ENCODE measurements at regions not wholly inside any gene's neighbourhood (a gene's known extent, or its start where the extent isn't known, plus 50 kb on each side); places are given as distances from the start of the nearest gene placed in this dataset.

- H4K91ac ChIP-seq (ENCODE audit: low read length): no peak overlapping the region
- no peak overlapping the region for H3K4me3 ChIP-seq (ENCODE audit: insufficient read depth in 1 of 2, low read depth in 1 of 2, low read length in 2 of 2)
- H2BK12ac ChIP-seq (ENCODE audit: low read length in 2 of 2): no peak overlapping the region
- DNase-seq: no peak
- no peaks in the 10 kb centered on the region for H3K79me1 ChIP-seq (replicated peaks; ENCODE audit: low read length, poor library complexity, severe bottlenecking)
- no peak overlapping the region for H3K23ac ChIP-seq (ENCODE audit: low read length in 2 of 2)
- H3K4ac ChIP-seq (ENCODE audit: low read depth in 1 of 2, low read length in 2 of 2): no peak overlapping the region
- H3K27me3 ChIP-seq (ENCODE audit: control insufficient read depth in 1 of 2, insufficient read depth in 1 of 2, low read length in 2 of 2): peaks cover 29 to 49% of the 10 kb centered on the region in 2 experiments
- H2BK5ac ChIP-seq (ENCODE audit: low read depth, low read length, poor library complexity, severe bottlenecking): no peak overlapping the region
- H3K9ac ChIP-seq (ENCODE audit: low read length): no peak overlapping the region
- H2AK5ac ChIP-seq (ENCODE audit: low read length, severe bottlenecking): no peak overlapping the region
- no peaks in the 10 kb centered on the region for H3K9me3 ChIP-seq (ENCODE audit: control insufficient read depth, low read length)
- WGBS: 82% methylated on average over 9 of the region's 9 CpGs
- H3K14ac ChIP-seq (ENCODE audit: low read length in 2 of 2): no peak overlapping the region
- no peak overlapping the region for H2AFZ ChIP-seq (ENCODE audit: low read depth, low read length)
- no peak overlapping the region for H3K18ac ChIP-seq (ENCODE audit: low read depth in 1 of 2, low read length in 2 of 2)
- H3K4me2 ChIP-seq (ENCODE audit: low read length, poor library complexity, severe bottlenecking): no peak overlapping the region
- H2BK120ac ChIP-seq (ENCODE audit: low read depth, low read length): no peak overlapping the region
- H3K36me3 ChIP-seq (ENCODE audit: control insufficient read depth in 1 of 2, insufficient read depth in 2 of 2, low read depth in 1 of 2, low read length in 2 of 2): no peaks in the 10 kb centered on the region
- no peaks in the 10 kb centered on the region for H3K4me1 ChIP-seq (ENCODE audit: control insufficient read depth, insufficient read depth, low read depth, low read length)
- no peak overlapping the region for H2BK15ac ChIP-seq (ENCODE audit: low read depth, poor library complexity, severe bottlenecking)
- no peak overlapping the region for H4K8ac ChIP-seq (ENCODE audit: low read length)
- no peak overlapping the region for H3K27ac ChIP-seq (ENCODE audit: low read length, poor library complexity, severe bottlenecking)
These were observed 166.5 kb downstream of the FGF18 start for GRCh38 chr5:171585981-171586380.

GRCh38 chr5:171586436-171586835 lies 167.0 kb downstream of the FGF18 start:
- H2AK5ac ChIP-seq (ENCODE audit: low read length, severe bottlenecking): no peak overlapping the region
- H3K4me2 ChIP-seq (ENCODE audit: low read length, poor library complexity, severe bottlenecking): no peak overlapping the region
- H3K27me3 ChIP-seq (ENCODE audit: control insufficient read depth in 1 of 2, insufficient read depth in 1 of 2, low read length in 2 of 2): peaks cover 29 to 50% of the 10 kb centered on the region in 2 experiments

GRCh38 chr5:171588046-171588445 lies 168.6 kb downstream of the FGF18 start:
- Histone ChIP-seq H3K23ac (ENCODE audit: low read length in 2 of 2) (no peak overlapping the region), H4K91ac (ENCODE audit: low read length) (no peak overlapping the region), H3K4me1 (ENCODE audit: control insufficient read depth, insufficient read depth, low read depth, low read length) (no peaks in the 10 kb centered on the region), H2BK120ac (ENCODE audit: low read depth, low read length) (no peak overlapping the region), H4K8ac (ENCODE audit: low read length) (no peak overlapping the region), H3K4me2 (ENCODE audit: low read length, poor library complexity, severe bottlenecking) (no peak overlapping the region), H3K18ac (ENCODE audit: low read depth in 1 of 2, low read length in 2 of 2) (no peak overlapping the region), H3K9me3 (ENCODE audit: control insufficient read depth, low read length) (no peaks in the 10 kb centered on the region), H2BK5ac (ENCODE audit: low read depth, low read length, poor library complexity, severe bottlenecking) (no peak overlapping the region), H3K27ac (ENCODE audit: low read length, poor library complexity, severe bottlenecking) (no peak overlapping the region), H3K79me1 (replicated peaks; ENCODE audit: low read length, poor library complexity, severe bottlenecking) (no peaks in the 10 kb centered on the region), H3K4me3 (ENCODE audit: insufficient read depth in 1 of 2, low read depth in 1 of 2, low read length in 2 of 2) (no peak overlapping the region), H2AK5ac (ENCODE audit: low read length, severe bottlenecking) (no peak overlapping the region), H3K14ac (ENCODE audit: low read length in 2 of 2) (no peak overlapping the region), H3K36me3 (ENCODE audit: control insufficient read depth in 1 of 2, insufficient read depth in 2 of 2, low read depth in 1 of 2, low read length in 2 of 2) (no peaks in the 10 kb centered on the region), H3K4ac (ENCODE audit: low read depth in 1 of 2, low read length in 2 of 2) (no peak overlapping the region), H2AFZ (ENCODE audit: low read depth, low read length) (no peak overlapping the region), H2BK12ac (ENCODE audit: low read length in 2 of 2) (no peak overlapping the region), H2BK15ac (ENCODE audit: low read depth, poor library complexity, severe bottlenecking) (no peak overlapping the region), H3K27me3 (ENCODE audit: control insufficient read depth in 1 of 2, insufficient read depth in 1 of 2, low read length in 2 of 2) (peaks cover 29 to 45% of the 10 kb centered on the region in 2 experiments), H3K9ac (ENCODE audit: low read length) (no peak overlapping the region)
- no peak for DNase-seq
- WGBS: 91% methylated on average over 1 of the region's 1 CpG

More at GRCh38 chr5:171586436-171586835, 167.0 kb downstream of the FGF18 start:
- 69% methylated on average over 4 of the region's 4 CpGs for WGBS
- H3K4me3 ChIP-seq (ENCODE audit: insufficient read depth in 1 of 2, low read depth in 1 of 2, low read length in 2 of 2): no peak overlapping the region
- no peak overlapping the region for H2BK5ac ChIP-seq (ENCODE audit: low read depth, low read length, poor library complexity, severe bottlenecking)
- no peak overlapping the region for H3K27ac ChIP-seq (ENCODE audit: low read length, poor library complexity, severe bottlenecking)
- no peak overlapping the region for H2BK120ac ChIP-seq (ENCODE audit: low read depth, low read length)
- no peaks in the 10 kb centered on the region for H3K36me3 ChIP-seq (ENCODE audit: control insufficient read depth in 1 of 2, insufficient read depth in 2 of 2, low read depth in 1 of 2, low read length in 2 of 2)
- H2BK12ac ChIP-seq (ENCODE audit: low read length in 2 of 2): no peak overlapping the region
- H3K4ac ChIP-seq (ENCODE audit: low read depth in 1 of 2, low read length in 2 of 2): no peak overlapping the region
- H2AFZ ChIP-seq (ENCODE audit: low read depth, low read length): no peak overlapping the region
- H3K23ac ChIP-seq (ENCODE audit: low read length in 2 of 2): no peak overlapping the region
- H3K9me3 ChIP-seq (ENCODE audit: control insufficient read depth, low read length): no peaks in the 10 kb centered on the region
- H3K14ac ChIP-seq (ENCODE audit: low read length in 2 of 2): no peak overlapping the region
- DNase-seq: no peak
- no peak overlapping the region for H4K8ac ChIP-seq (ENCODE audit: low read length)
- H3K4me1 ChIP-seq (ENCODE audit: control insufficient read depth, insufficient read depth, low read depth, low read length): no peaks in the 10 kb centered on the region
- no peak overlapping the region for H3K9ac ChIP-seq (ENCODE audit: low read length)
- H3K79me1 ChIP-seq (replicated peaks; ENCODE audit: low read length, poor library complexity, severe bottlenecking): no peaks in the 10 kb centered on the region
- no peak overlapping the region for H3K18ac ChIP-seq (ENCODE audit: low read depth in 1 of 2, low read length in 2 of 2)
- no peak overlapping the region for H2BK15ac ChIP-seq (ENCODE audit: low read depth, poor library complexity, severe bottlenecking)
- H4K91ac ChIP-seq (ENCODE audit: low read length): no peak overlapping the region

GRCh38 chr5:171588790-171589189 lies 169.3 kb downstream of the FGF18 start:
- no peak for DNase-seq
- Histone ChIP-seq H2BK5ac (ENCODE audit: low read depth, low read length, poor library complexity, severe bottlenecking) (no peak overlapping the region), H3K27ac (ENCODE audit: low read length, poor library complexity, severe bottlenecking) (no peak overlapping the region), H4K91ac (ENCODE audit: low read length) (no peak overlapping the region), H3K4me3 (ENCODE audit: insufficient read depth in 1 of 2, low read depth in 1 of 2, low read length in 2 of 2) (no peak overlapping the region), H2BK15ac (ENCODE audit: low read depth, poor library complexity, severe bottlenecking) (no peak overlapping the region), H3K4me2 (ENCODE audit: low read length, poor library complexity, severe bottlenecking) (no peak overlapping the region), H2AFZ (ENCODE audit: low read depth, low read length) (no peak overlapping the region), H3K36me3 (ENCODE audit: control insufficient read depth in 1 of 2, insufficient read depth in 2 of 2, low read depth in 1 of 2, low read length in 2 of 2) (no peaks in the 10 kb centered on the region), H4K8ac (ENCODE audit: low read length) (no peak overlapping the region), H3K4me1 (ENCODE audit: control insufficient read depth, insufficient read depth, low read depth, low read length) (no peaks in the 10 kb centered on the region), H3K14ac (ENCODE audit: low read length in 2 of 2) (no peak overlapping the region), H3K23ac (ENCODE audit: low read length in 2 of 2) (no peak overlapping the region), H3K4ac (ENCODE audit: low read depth in 1 of 2, low read length in 2 of 2) (no peak overlapping the region), H3K9ac (ENCODE audit: low read length) (no peak overlapping the region), H3K27me3 (ENCODE audit: control insufficient read depth in 1 of 2, insufficient read depth in 1 of 2, low read length in 2 of 2) (peaks cover 29 to 45% of the 10 kb centered on the region in 2 experiments), H3K18ac (ENCODE audit: low read depth in 1 of 2, low read length in 2 of 2) (no peak overlapping the region), H3K79me1 (replicated peaks; ENCODE audit: low read length, poor library complexity, severe bottlenecking) (no peaks in the 10 kb centered on the region), H2BK120ac (ENCODE audit: low read depth, low read length) (no peak overlapping the region), H2BK12ac (ENCODE audit: low read length in 2 of 2) (no peak overlapping the region), H3K9me3 (ENCODE audit: control insufficient read depth, low read length) (no peaks in the 10 kb centered on the region), H2AK5ac (ENCODE audit: low read length, severe bottlenecking) (no peak overlapping the region)
- WGBS: 88% methylated on average over 8 of the region's 8 CpGs
